ENCODE measurements at regions not wholly inside any gene's neighbourhood (a gene's known extent, or its start where the extent isn't known, plus 50 kb on each side); places are given as distances from the start of the nearest gene placed in this dataset.

GRCh38 chr4:72679666-72680065 is 110.6 kb upstream of the ADAMTS3 start:
- TF ChIP-seq POLR2AphosphoS5 (IDR thresholded peaks at IDR 0.05) = no peak
- no peak for TF ChIP-seq CTCF (IDR thresholded peaks at IDR 0.05)

Measured in sigmoid colon (tissue), 4 donors.